Keratinocyte (primary cell): ENCODE measurements at regions not wholly inside any gene's neighbourhood (a gene's known extent, or its start where the extent isn't known, plus 50 kb on each side); places are given as distances from the start of the nearest gene placed in this dataset.

Source experiments
- DNase-seq: peaks from one replicate; pipeline ENCODE4 v3.0.0-alpha.2; 2011; ENCODE audit warnings: low read depth, missing footprints, low spot score
- FAIRE-seq: peaks from 2 replicates; lab custom pipeline; 2011; peaks lifted over from hg19 to GRCh38; lab: Jason Lieb, UNC
- H2AFZ ChIP-seq: 2 replicates; pipeline ENCODE4 v1.6.0; 2012; ENCODE audit warnings: low read length, control low read depth, inconsistent platforms; ENCODE audit not compliant: control insufficient read depth
- H3K27ac ChIP-seq: 2 replicates; pipeline ENCODE4 v1.5.1; 2011; ENCODE audit warnings: low read length; ENCODE audit not compliant: control insufficient read depth, insufficient read depth
- H3K27me3 ChIP-seq: 3 replicates; pipeline ENCODE4 v1.6.0; 2011; ENCODE audit warnings: low read length; ENCODE audit not compliant: control insufficient read depth, insufficient read depth; ENCODE audit errors: extremely low read depth
- H3K36me3 ChIP-seq, 2 experiments: 2 replicates in 1 of 2; 3 replicates in 1 of 2; pipeline ENCODE4 v1.5.1; 2011; ENCODE audit warnings: low read length in 2 of 2, mild to moderate bottlenecking in 1 of 2; ENCODE audit not compliant: control insufficient read depth in 2 of 2, insufficient read depth in 2 of 2; ENCODE audit errors: extremely low read depth in 1 of 2
- H3K4me1 ChIP-seq: 3 replicates; pipeline ENCODE4 v1.5.1; 2011; ENCODE audit warnings: low read length; ENCODE audit not compliant: control insufficient read depth, insufficient read depth; ENCODE audit errors: extremely low read depth
- H3K4me2 ChIP-seq: 3 replicates; pipeline ENCODE4 v1.6.0; 2011; ENCODE audit warnings: low read depth, low read length; ENCODE audit not compliant: control insufficient read depth, insufficient read depth; ENCODE audit errors: extremely low read depth
- H3K4me3 ChIP-seq, 3 experiments: fragments of 200-600 bp in 1 of 3; sonication (generic) in 1 of 3; 2 replicates in 2 of 3; 3 replicates in 1 of 3; pipeline ENCODE4 v1.5.1; 2011 to 2016; ENCODE audit warnings: low read length in 3 of 3, mild to moderate bottlenecking in 3 of 3, control low read depth in 2 of 3, inconsistent platforms in 1 of 3, low read depth in 1 of 3, mixed read lengths in 1 of 3, mixed run types in 1 of 3, moderate library complexity in 1 of 3; ENCODE audit not compliant: control insufficient read depth in 2 of 3, insufficient read depth in 2 of 3; ENCODE audit errors: extremely low read depth in 1 of 3
- H3K79me2 ChIP-seq: 2 replicates; pipeline ENCODE4 v1.6.0; 2012; ENCODE audit warnings: low read length; ENCODE audit not compliant: control insufficient read depth, insufficient read depth
- H3K9ac ChIP-seq: 3 replicates; pipeline ENCODE4 v1.6.0; 2011; ENCODE audit warnings: low read length; ENCODE audit not compliant: control insufficient read depth, insufficient read depth; ENCODE audit errors: extremely low read depth
- H3K9me1 ChIP-seq: 3 replicates; pipeline ENCODE4 v1.6.0; 2011; ENCODE audit warnings: low read length; ENCODE audit not compliant: control insufficient read depth, insufficient read depth; ENCODE audit errors: extremely low read depth
- H3K9me3 ChIP-seq: 2 replicates; pipeline ENCODE4 v1.5.1; 2012; ENCODE audit warnings: low read depth, low read length; ENCODE audit not compliant: control insufficient read depth
- H4K20me1 ChIP-seq: 3 replicates; pipeline ENCODE4 v1.6.0; 2011; ENCODE audit warnings: low read length; ENCODE audit not compliant: control insufficient read depth, insufficient read depth; ENCODE audit errors: extremely low read depth
- CTCF ChIP-seq, 3 experiments: IDR thresholded peaks in 1 of 3; conservative IDR thresholded peaks in 1 of 3; optimal IDR thresholded peaks in 1 of 3; 2 replicates in 2 of 3; 3 replicates in 1 of 3; pipeline versions ENCODE3 to v1.5.1; 2011; ENCODE audit warnings: low read length in 3 of 3, mild to moderate bottlenecking in 3 of 3, moderate library complexity in 2 of 3, control low read depth in 1 of 3, inconsistent platforms in 1 of 3; ENCODE audit not compliant: insufficient read depth in 2 of 3; ENCODE audit errors: extremely low read depth in 1 of 3
- EZH2 ChIP-seq: IDR thresholded peaks from one replicate; pipeline ENCODE4 v1.6.1; 2012; ENCODE audit warnings: inconsistent platforms, mild to moderate bottlenecking, low read length, moderate library complexity
- dilution Hi-C: fragments of 300-500 bp; cut with MboI; formaldehyde crosslinking; loops from one replicate; pipeline ENCODE4 v1.7.0; 2020; ENCODE audit warnings: low sequenced_read_pairs; ENCODE audit not compliant: extremely low pct_ligation_motif_present

- no peaks in the 10 kb centered on the region for H3K4me1 ChIP-seq
- H3K79me2 ChIP-seq: no peaks in the 10 kb centered on the region
- no peak overlapping the region for H3K9ac ChIP-seq
- no peak overlapping the region for H3K27ac ChIP-seq
- DNase-seq (no peak), FAIRE-seq (no peak)
- no peaks in the 10 kb centered on the region for H3K27me3 ChIP-seq
- H3K9me3 ChIP-seq: no peaks in the 10 kb centered on the region
- H3K36me3 ChIP-seq: no peaks in the 10 kb centered on the region
- H3K9me1 ChIP-seq: no peaks in the 10 kb centered on the region
- no peak overlapping the region for H3K4me2 ChIP-seq
- dilution Hi-C loops: no loop called here
- H3K4me3 ChIP-seq: no peak overlapping the region
- TF ChIP-seq EZH2 (no peak), CTCF (optimal IDR thresholded peaks at IDR 0.05 in 1 of 3, IDR thresholded peaks at IDR 0.05 in 1 of 3, conservative IDR thresholded peaks at IDR 0.05 in 1 of 3; ENCODE audit: extremely low read depth in 1 of 3, insufficient read depth in 2 of 3, low read length in 3 of 3) (no peak)
- no peaks in the 10 kb centered on the region for H4K20me1 ChIP-seq
- H2AFZ ChIP-seq: no peak overlapping the region
Observed at GRCh38 chr2:168327328-168327727, 79.9 kb upstream of the STK39 start.

GRCh38 chr2:168328421-168328820, 81.0 kb upstream of the STK39 start:
- FAIRE-seq (no peak), DNase-seq (no peak)
- no peak overlapping the region for H3K4me3 ChIP-seq
- H3K9me1 ChIP-seq: no peaks in the 10 kb centered on the region
- dilution Hi-C loops: no loop called here
- H3K4me1 ChIP-seq: no peaks in the 10 kb centered on the region
- H3K36me3 ChIP-seq: no peaks in the 10 kb centered on the region
- no peak overlapping the region for H3K4me2 ChIP-seq
- H3K27me3 ChIP-seq: no peaks in the 10 kb centered on the region
- TF ChIP-seq EZH2 (no peak), CTCF (optimal IDR thresholded peaks at IDR 0.05 in 1 of 3, IDR thresholded peaks at IDR 0.05 in 1 of 3, conservative IDR thresholded peaks at IDR 0.05 in 1 of 3; ENCODE audit: extremely low read depth in 1 of 3, insufficient read depth in 2 of 3, low read length in 3 of 3) (peak in 1 of 3 experiments; percentile 9)
- no peak overlapping the region for H3K9ac ChIP-seq
- no peaks in the 10 kb centered on the region for H4K20me1 ChIP-seq
- H3K27ac ChIP-seq: no peak overlapping the region
- no peaks in the 10 kb centered on the region for H3K79me2 ChIP-seq
- no peak overlapping the region for H2AFZ ChIP-seq
- no peaks in the 10 kb centered on the region for H3K9me3 ChIP-seq
